Activated CD8-positive, alpha-beta memory T cell treated with anti-CD3 and anti-CD28 coated beads, Interleukin-2, amount 50 U/mL, for 1 hour (primary cell): ENCODE measurements at regions not wholly inside any gene's neighbourhood (a gene's known extent, or its start where the extent isn't known, plus 50 kb on each side); places are given as distances from the start of the nearest gene placed in this dataset.

ENCODE experiments used
- DNase-seq: peaks from one replicate; pipeline ENCODE4 v3.0.0-alpha.2; 2020; ENCODE audit errors: extremely low read depth

GRCh38 chr1:97976801-97977200 lies 56.0 kb upstream of the DPYD start:
- DNase-seq, result no peak
